HG02885 (cell line): ENCODE measurements at regions not wholly inside any gene's neighbourhood (a gene's known extent, or its start where the extent isn't known, plus 50 kb on each side); places are given as distances from the start of the nearest gene placed in this dataset.

ENCODE experiments used
- ATAC-seq: cut with Tn5 transposase; IDR thresholded peaks from one replicate; pipeline ENCODE4 v1.9.1; 2021; ENCODE audit warnings: mild to moderate bottlenecking; ENCODE audit not compliant: unreplicated experiment, poor library complexity

GRCh38 chr21:15353546-15353945 is 288.7 kb upstream of the NRIP1 start:
- no peak for ATAC-seq

- ATAC-seq: no peak
Observed at GRCh38 chr21:15354516-15354915, 289.7 kb upstream of the NRIP1 start.

DNA sequence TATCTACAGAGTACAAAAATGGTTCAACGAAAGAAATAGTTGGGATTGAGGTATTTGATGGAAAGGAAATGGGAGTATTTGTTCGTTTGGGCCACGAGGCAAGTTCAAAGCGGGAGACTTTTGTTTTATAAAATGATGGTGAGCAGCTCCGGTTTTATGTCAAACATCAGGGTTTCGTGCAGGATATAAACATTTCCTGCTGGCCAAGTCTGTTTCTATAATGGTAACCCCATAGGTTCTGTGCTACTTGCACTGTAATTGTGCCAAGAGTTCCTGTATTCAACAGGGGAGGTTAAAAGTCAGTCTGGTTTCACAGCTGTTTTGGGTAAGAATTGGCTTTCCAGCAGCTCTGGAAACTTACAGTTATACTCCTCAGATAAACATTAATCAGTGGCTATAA is 290.3 kb upstream of the NRIP1 start:
- no peak for ATAC-seq

DNA sequence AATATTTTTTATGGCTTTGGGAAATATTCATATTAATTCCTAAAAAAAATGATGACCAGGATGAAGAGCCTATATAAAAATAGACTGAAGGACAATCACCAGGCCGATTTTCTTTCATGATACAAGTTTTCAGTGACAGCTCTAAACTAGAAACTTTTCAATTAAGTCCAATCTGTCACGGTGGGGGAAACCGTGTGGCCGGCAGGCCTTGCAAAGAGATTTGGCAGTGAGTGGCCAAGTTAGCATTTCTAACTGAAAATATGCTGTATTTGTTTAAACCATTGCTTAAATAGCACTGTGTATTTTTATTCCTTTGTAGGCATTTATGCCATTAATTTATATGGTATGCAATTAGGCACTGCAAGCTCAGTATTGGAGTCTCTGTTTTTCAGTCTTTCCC is 294.5 kb upstream of the NRIP1 start:
- ATAC-seq: no peak

- no peak for ATAC-seq
Observed at GRCh38 chr21:15362458-15362857, 297.7 kb upstream of the NRIP1 start.

DNA sequence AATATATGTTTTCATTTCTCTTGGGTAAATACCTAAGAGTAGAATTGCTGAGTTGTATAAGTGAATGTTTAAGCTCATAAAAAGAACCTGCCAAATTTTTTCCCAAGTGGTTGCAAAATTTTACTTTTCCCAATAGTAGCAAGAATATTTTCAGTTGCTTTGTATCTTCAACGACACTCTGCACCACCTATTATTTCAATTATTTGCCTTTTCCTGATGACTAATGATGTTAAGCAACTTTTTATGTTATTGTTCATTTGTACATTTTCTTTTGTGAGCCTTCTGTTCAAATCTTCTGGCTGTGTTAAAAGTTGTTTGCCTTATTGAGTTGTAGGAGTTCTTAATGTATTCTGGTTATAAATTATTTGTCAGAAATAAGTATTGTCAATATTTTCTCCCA is 299.1 kb upstream of the NRIP1 start:
- no peak for ATAC-seq

GRCh38 chr21:15365751-15366392 is 301.1 kb upstream of the NRIP1 start:
- no peak for ATAC-seq

DNA sequence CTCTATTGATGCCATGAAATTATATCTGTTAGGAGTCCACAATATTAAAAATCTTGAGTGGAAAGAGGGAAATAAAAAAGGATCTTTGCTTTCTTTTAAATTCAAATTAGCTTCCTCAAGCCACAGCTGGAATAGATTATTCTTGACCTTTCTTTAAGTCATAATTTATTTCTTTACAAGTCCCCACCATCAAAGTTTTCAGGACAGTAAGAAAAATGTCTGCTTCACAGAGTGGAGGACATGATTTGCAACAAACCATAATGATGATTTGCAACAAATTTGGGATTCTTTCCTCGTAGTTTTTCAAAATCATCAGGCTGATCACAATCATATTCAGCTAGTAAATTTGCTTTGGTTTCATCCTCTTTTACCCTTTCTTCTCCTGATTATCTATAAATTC is 301.8 kb upstream of the NRIP1 start:
- no peak for ATAC-seq

DNA sequence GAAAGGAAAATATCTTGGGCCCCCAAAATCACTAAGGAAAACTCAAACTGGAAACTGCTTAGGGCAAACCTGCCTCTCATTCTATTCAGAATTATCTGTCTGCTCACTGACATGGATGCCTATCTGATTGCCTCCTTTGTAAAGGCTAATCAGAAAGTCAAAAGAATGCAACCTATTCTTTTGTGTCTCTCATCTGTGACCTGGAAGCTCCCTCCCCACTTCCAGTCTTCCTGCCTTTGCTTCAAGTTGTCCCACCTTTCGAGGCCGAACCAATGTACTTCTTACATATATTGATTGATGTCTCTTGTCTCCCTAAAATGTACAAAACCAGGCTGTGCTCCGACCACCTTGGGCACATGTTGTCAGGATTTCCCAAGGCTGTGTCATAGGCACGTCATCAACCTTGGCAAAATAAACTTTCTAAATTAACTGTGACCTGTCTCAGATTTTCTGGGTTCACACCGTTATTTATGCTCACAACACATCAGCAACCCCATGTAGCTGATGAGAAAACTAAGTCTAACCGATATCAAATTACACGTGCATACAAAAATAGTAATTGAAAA is 302.3 kb upstream of the NRIP1 start:
- ATAC-seq: no peak

GRCh38 chr21:15370462-15370975 is 305.7 kb upstream of the NRIP1 start:
- ATAC-seq: no peak

GRCh38 chr21:15373941-15374340 is 309.1 kb upstream of the NRIP1 start:
- ATAC-seq: no peak

DNA sequence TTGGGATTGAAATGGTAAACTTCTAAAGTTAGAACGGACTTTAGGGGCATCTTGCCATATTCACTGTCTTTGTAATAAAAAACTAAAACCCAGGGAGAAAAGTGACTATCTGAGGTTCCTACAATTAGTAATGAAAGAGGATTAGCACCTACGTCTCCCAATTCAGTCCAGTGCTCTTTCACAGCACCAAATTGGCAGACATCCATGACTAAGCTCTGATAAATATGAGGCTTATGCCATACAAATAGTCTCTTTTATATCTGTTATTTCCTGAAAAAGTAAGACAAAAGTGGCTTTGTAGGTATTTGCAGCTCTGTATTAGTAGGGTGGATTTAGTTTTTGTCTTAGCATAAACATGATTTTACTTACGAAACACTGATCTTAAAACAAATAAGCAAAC is 315.0 kb upstream of the NRIP1 start:
- ATAC-seq: no peak

DNA sequence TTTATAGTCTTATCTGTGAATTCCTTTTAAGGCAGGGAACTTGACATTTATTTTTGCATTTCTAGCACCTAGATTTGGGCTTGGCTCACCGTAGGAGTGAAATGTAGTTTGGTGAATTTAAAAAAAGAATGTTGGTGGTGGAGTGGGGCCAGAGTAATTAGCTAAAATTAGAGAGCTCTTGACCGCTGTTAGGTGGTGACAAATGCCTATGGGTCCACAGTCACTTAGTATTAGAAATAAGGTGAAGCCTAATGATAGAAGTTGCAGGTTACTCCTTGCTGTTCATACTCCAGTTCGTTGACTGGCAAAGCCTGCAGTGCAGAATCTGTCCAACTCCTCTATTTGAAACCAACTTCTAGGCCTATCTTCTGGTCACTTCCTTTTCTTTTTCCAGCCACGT is 318.8 kb upstream of the NRIP1 start:
- ATAC-seq: no peak

GRCh38 chr21:15390049-15390448 is 325.2 kb upstream of the NRIP1 start:
- ATAC-seq: no peak

GRCh38 chr21:15397258-15397657 is 332.5 kb upstream of the NRIP1 start:
- ATAC-seq: no peak

DNA sequence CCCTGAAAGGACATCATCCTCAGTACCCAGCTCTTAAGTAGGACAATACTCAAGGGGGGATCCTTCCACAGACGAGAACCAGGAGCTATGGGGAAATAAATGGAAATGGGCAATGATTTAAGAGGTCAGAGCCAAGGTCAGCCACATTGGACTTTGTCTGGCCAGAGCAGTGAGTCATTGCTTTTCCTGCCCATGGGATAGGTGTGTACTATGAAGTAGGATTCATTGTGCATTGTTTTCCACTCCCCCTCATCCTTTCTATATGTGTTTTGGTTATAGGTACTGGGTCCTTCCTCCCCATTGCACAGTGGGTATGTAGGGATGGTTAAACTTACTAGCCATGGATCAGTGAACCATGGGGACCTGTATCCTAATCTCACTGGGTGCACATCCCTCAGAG is 328.9 kb upstream of the USP25 start:
- ATAC-seq: no peak

- no peak for ATAC-seq
Observed at GRCh38 chr21:15401331-15401730, 328.5 kb upstream of the USP25 start.

DNA sequence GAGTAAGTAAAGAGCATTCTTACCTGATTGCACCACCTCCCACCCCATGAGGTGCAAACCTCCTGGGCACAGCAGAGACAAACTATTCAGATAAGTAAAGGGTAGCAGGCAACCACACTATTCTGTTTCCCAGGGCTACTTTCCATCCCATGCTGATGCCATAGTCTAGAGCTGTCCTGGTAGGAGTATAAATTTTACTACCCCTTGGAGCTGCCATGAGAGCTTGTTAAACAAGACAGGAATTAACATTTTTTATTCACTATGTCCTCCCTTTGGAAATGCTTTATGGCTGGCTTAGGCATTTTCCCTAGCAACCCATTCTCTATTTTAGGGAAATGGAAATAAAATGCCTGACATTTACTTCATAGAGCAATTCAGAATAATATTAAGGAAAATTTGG is 324.6 kb upstream of the USP25 start:
- ATAC-seq: no peak

- no peak for ATAC-seq
Observed at GRCh38 chr21:15406791-15407190, 323.0 kb upstream of the USP25 start.

- no peak for ATAC-seq
Observed at GRCh38 chr21:15407585-15407984, 322.2 kb upstream of the USP25 start.

- peak; percentile 97 for ATAC-seq
Observed at GRCh38 chr21:15408089-15408488, 321.7 kb upstream of the USP25 start.

DNA sequence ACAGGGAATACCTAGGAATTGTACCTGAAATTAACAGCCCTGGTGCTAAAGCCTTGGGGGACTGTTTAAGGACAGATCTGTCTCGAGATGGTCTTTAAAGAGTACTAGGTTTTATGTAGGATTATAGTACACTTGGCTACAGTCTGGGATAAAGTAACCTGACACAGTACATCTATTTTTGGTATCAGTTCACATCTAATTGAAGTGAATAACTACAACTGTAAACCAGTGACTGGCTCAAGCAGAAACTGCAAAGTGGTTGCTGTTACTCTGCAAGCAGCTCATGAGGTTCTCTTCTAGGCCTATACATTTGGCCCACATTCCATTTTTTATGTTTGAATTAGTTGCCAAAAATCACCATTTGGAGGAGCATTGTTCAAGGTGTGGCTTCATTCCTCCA is 320.8 kb upstream of the USP25 start:
- no peak for ATAC-seq
